Activated CD8-positive, alpha-beta memory T cell treated with anti-CD3 and anti-CD28 coated beads for 24 hours (primary cell): ENCODE measurements at regions not wholly inside any gene's neighbourhood (a gene's known extent, or its start where the extent isn't known, plus 50 kb on each side); places are given as distances from the start of the nearest gene placed in this dataset.
"Not testable (repeated sequence)": the region's sequence is repeated elsewhere in the genome, so short reads cannot be mapped to it uniquely, and the experiment has no call there.

Experiments
- DNase-seq: peaks from one replicate; pipeline ENCODE4 v3.0.0-alpha.2; 2020

GRCh38 chr16:65377195-65377594, 255.3 kb upstream of the CDH11 start:
- no peak for DNase-seq

- no peak for DNase-seq
Observed at GRCh38 chr16:65376601-65377000, 254.7 kb upstream of the CDH11 start.

GRCh38 chr16:65375651-65376050, 253.8 kb upstream of the CDH11 start:
- DNase-seq = no peak

GRCh38 chr16:65373097-65373496, 251.2 kb upstream of the CDH11 start:
- DNase-seq = no peak

GRCh38 chr16:65372171-65372570, 250.3 kb upstream of the CDH11 start:
- DNase-seq = no peak

GRCh38 chr16:65365732-65366715, 244.2 kb upstream of the CDH11 start:
- no peak for DNase-seq

- DNase-seq = not testable (repeated sequence)
Observed at GRCh38 chr16:65356721-65357120, 234.9 kb upstream of the CDH11 start.

- DNase-seq = no peak
Observed at GRCh38 chr16:65355706-65356105, 233.8 kb upstream of the CDH11 start.

GRCh38 chr16:65353183-65353582, 231.3 kb upstream of the CDH11 start:
- DNase-seq = no peak

- DNase-seq = no peak
Observed at GRCh38 chr16:65349626-65350025, 227.8 kb upstream of the CDH11 start.

- no peak for DNase-seq
Observed at GRCh38 chr16:65343556-65343955, 221.7 kb upstream of the CDH11 start.

GRCh38 chr16:65342231-65342866, 220.5 kb upstream of the CDH11 start:
- DNase-seq = no peak

GRCh38 chr16:65339062-65339461, 217.2 kb upstream of the CDH11 start:
- DNase-seq = no peak

- DNase-seq = no peak
Observed at GRCh38 chr16:65336160-65336559, 214.3 kb upstream of the CDH11 start.

- DNase-seq = no peak
Observed at GRCh38 chr16:65334081-65334480, 212.2 kb upstream of the CDH11 start.

GRCh38 chr16:65333283-65333682, 211.4 kb upstream of the CDH11 start:
- DNase-seq = no peak

GRCh38 chr16:65327346-65327745, 205.5 kb upstream of the CDH11 start:
- no peak for DNase-seq

- DNase-seq = no peak
Observed at GRCh38 chr16:65323655-65324237, 201.9 kb upstream of the CDH11 start.

- no peak for DNase-seq
Observed at GRCh38 chr16:65319621-65320231, 197.9 kb upstream of the CDH11 start.

- DNase-seq = no peak
Observed at GRCh38 chr16:65318590-65319257, 196.9 kb upstream of the CDH11 start.

- DNase-seq = no peak
Observed at GRCh38 chr16:65318138-65318537, 196.3 kb upstream of the CDH11 start.

- no peak for DNase-seq
Observed at GRCh38 chr16:65316808-65317207, 194.9 kb upstream of the CDH11 start.
